Liver (tissue), 8 donors: ENCODE measurements at regions not wholly inside any gene's neighbourhood (a gene's known extent, or its start where the extent isn't known, plus 50 kb on each side); places are given as distances from the start of the nearest gene placed in this dataset.
"Not testable (repeated sequence)": the region's sequence is repeated elsewhere in the genome, so short reads cannot be mapped to it uniquely, and the experiment has no call there.

Source experiments
- DNase-seq: peaks from one replicate; pipeline ENCODE4 v3.0.0-alpha.2; 2017; ENCODE audit warnings: low spot score
- H3K27ac ChIP-seq, 2 donors: one replicate each; pipeline ENCODE4 v1.7.0; 2013; ENCODE audit warnings: inconsistent platforms in 2 of 2, low read length in 2 of 2, control low read depth in 1 of 2, low read depth in 1 of 2, mild to moderate bottlenecking in 1 of 2
- H3K27me3 ChIP-seq, 4 donors: one replicate each; pipeline versions ENCODE4 v1.6.1 to v1.7.0; 2013; ENCODE audit warnings: low read length in 3 of 4, inconsistent platforms in 1 of 4, mild to moderate bottlenecking in 1 of 4, moderate library complexity in 1 of 4; ENCODE audit not compliant: control insufficient read depth in 4 of 4, insufficient read depth in 4 of 4
- H3K36me3 ChIP-seq, 4 donors: one replicate each; pipeline versions ENCODE4 v1.6.1 to v1.7.0; 2013; ENCODE audit warnings: low read length in 3 of 4, mild to moderate bottlenecking in 3 of 4, low read depth in 1 of 4, moderate library complexity in 1 of 4; ENCODE audit not compliant: control insufficient read depth in 4 of 4, insufficient read depth in 3 of 4
- H3K4me1 ChIP-seq, 4 donors: one replicate each; pipeline versions ENCODE4 v1.6.1 to v1.7.0; 2013; ENCODE audit warnings: low read length in 3 of 4, mild to moderate bottlenecking in 3 of 4, moderate library complexity in 1 of 4; ENCODE audit not compliant: control insufficient read depth in 4 of 4, insufficient read depth in 4 of 4
- H3K4me3 ChIP-seq, 3 donors: one replicate each; pipeline versions ENCODE4 v1.6.1 to v1.7.0; 2013; ENCODE audit warnings: low read length in 3 of 3, control low read depth in 1 of 3, low read depth in 1 of 3, mild to moderate bottlenecking in 1 of 3
- H3K9ac ChIP-seq, 2 donors: one replicate each; pipeline ENCODE4 v1.7.0; 2013; ENCODE audit warnings: low read length in 2 of 2, mild to moderate bottlenecking in 2 of 2, moderate library complexity in 2 of 2, control low read depth in 1 of 2, low read depth in 1 of 2
- H3K9me3 ChIP-seq, 4 donors: one replicate each; pipeline versions ENCODE4 v1.6.1 to v1.7.0; 2013; ENCODE audit warnings: low read length in 3 of 4; ENCODE audit not compliant: control insufficient read depth in 4 of 4
- EGR1 ChIP-seq, 2 donors: IDR thresholded peaks; 2 replicates each; pipeline ENCODE4 v1.6.1; 2016 to 2018; ENCODE audit warnings: antibody characterized with exemption in 2 of 2, low read depth in 2 of 2
- FOXA2 ChIP-seq: IDR thresholded peaks from 2 replicates; pipeline ENCODE4 v1.6.1; 2016; ENCODE audit warnings: antibody characterized with exemption
- HNF4A ChIP-seq, 2 donors: conservative IDR thresholded peaks; 2 replicates each; pipeline ENCODE4 v1.6.1; 2016; ENCODE audit warnings: antibody characterized with exemption in 2 of 2, mild to moderate bottlenecking in 2 of 2
- HNF4G ChIP-seq: IDR thresholded peaks from 2 replicates; pipeline ENCODE4 v1.6.1; 2016; ENCODE audit warnings: antibody characterized with exemption
- JUND ChIP-seq, 2 donors: IDR thresholded peaks; 2 replicates each; pipeline ENCODE4 v1.6.1; 2016; ENCODE audit warnings: antibody characterized with exemption in 2 of 2
- NR2F2 ChIP-seq: IDR thresholded peaks from 2 replicates; pipeline ENCODE4 v1.6.1; 2016; ENCODE audit warnings: antibody characterized with exemption
- RAD21 ChIP-seq, 2 donors: IDR thresholded peaks; 2 replicates each; pipeline ENCODE4 v1.6.1; 2016; ENCODE audit warnings: antibody characterized with exemption in 2 of 2, mild to moderate bottlenecking in 2 of 2
- RXRA ChIP-seq, 2 donors: IDR thresholded peaks; 2 replicates each; pipeline ENCODE4 v1.6.1; 2017 to 2018; ENCODE audit warnings: antibody characterized with exemption in 2 of 2, mild to moderate bottlenecking in 1 of 2
- SP1 ChIP-seq: IDR thresholded peaks from 2 replicates; pipeline ENCODE4 v1.6.1; 2018; ENCODE audit warnings: antibody characterized with exemption, mild to moderate bottlenecking
- TAF1 ChIP-seq: conservative IDR thresholded peaks from 2 replicates; pipeline ENCODE4 v1.6.1; 2016; ENCODE audit warnings: antibody characterized with exemption, mild to moderate bottlenecking
- YY1 ChIP-seq: IDR thresholded peaks from 2 replicates; pipeline ENCODE4 v1.6.1; 2016; ENCODE audit warnings: antibody characterized with exemption, mild to moderate bottlenecking
- WGBS: extraction: QIAGEN DNeasy Blood & Tissue Kit; methylation state at CpG from one replicate; pipeline ENCODE4 v1.1.7; 2013; 5-methylcytosine and 5-hydroxymethylcytosine counted together
- TF ChIP-seq, protein P1 (sequence below): fragments of 150-350 bp; IDR thresholded peaks from 2 replicates; pipeline ENCODE4 v1.5.1; 2017; ENCODE audit warnings: improper control_type of control experiment, low read depth, low read length; ENCODE audit not compliant: missing input control
- TF ChIP-seq, protein P2 (sequence below): IDR thresholded peaks from 2 replicates; pipeline ENCODE4 v1.6.1; 2016; ENCODE audit warnings: antibody characterized with exemption
- TF ChIP-seq, protein P3 (sequence below): IDR thresholded peaks from 2 replicates; pipeline ENCODE4 v1.6.1; 2016; ENCODE audit warnings: antibody characterized with exemption
- TF ChIP-seq, protein P4 (sequence below): IDR thresholded peaks from 2 replicates; pipeline ENCODE4 v1.6.1; 2016; ENCODE audit warnings: antibody characterized with exemption, mild to moderate bottlenecking
- TF ChIP-seq, protein P5 (sequence below): IDR thresholded peaks from 2 replicates; pipeline ENCODE4 v1.6.1; 2016; ENCODE audit warnings: antibody characterized with exemption
- donor health status: healthy.
- donor health status: healthy.
- donor health status: healthy.
- donor health status: healthy.
- donor health status: healthy.

DNA sequence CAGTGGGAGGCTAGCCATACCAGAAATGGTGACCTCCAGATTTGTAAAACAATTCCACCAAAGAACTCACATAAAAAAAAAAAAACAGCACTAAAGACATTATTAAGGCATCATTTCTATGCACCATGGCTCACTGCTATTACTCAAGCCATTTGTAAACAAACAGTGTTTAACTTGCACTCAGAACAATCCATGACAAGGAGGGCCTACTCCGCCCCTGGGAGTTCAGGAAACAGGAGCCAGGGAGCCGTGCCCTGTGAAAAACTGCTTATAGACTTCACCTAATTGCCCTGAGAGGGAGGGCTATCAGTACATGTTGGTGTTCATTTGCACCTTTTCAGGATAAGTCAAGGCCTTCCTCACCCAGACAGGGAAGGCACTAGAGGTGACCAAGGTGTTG, 103.2 kb downstream of the ZNF429 start:
- H3K9ac ChIP-seq, result no peak overlapping the region
- no peak for DNase-seq
- H3K4me1 ChIP-seq, result peaks cover 0 to 13% (median 9%) of the 10 kb centered on the region in 4 donors
- no peaks in the 10 kb centered on the region for H3K27me3 ChIP-seq
- H3K27ac ChIP-seq, result no peak overlapping the region
- TF ChIP-seq, protein P1, sequence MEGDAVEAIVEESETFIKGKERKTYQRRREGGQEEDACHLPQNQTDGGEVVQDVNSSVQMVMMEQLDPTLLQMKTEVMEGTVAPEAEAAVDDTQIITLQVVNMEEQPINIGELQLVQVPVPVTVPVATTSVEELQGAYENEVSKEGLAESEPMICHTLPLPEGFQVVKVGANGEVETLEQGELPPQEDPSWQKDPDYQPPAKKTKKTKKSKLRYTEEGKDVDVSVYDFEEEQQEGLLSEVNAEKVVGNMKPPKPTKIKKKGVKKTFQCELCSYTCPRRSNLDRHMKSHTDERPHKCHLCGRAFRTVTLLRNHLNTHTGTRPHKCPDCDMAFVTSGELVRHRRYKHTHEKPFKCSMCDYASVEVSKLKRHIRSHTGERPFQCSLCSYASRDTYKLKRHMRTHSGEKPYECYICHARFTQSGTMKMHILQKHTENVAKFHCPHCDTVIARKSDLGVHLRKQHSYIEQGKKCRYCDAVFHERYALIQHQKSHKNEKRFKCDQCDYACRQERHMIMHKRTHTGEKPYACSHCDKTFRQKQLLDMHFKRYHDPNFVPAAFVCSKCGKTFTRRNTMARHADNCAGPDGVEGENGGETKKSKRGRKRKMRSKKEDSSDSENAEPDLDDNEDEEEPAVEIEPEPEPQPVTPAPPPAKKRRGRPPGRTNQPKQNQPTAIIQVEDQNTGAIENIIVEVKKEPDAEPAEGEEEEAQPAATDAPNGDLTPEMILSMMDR, result no peak
- no peak for TF ChIP-seq JUND (IDR thresholded peaks at IDR 0.05)
- TF ChIP-seq FOXA2, result no peak
- TF ChIP-seq, protein P2, sequence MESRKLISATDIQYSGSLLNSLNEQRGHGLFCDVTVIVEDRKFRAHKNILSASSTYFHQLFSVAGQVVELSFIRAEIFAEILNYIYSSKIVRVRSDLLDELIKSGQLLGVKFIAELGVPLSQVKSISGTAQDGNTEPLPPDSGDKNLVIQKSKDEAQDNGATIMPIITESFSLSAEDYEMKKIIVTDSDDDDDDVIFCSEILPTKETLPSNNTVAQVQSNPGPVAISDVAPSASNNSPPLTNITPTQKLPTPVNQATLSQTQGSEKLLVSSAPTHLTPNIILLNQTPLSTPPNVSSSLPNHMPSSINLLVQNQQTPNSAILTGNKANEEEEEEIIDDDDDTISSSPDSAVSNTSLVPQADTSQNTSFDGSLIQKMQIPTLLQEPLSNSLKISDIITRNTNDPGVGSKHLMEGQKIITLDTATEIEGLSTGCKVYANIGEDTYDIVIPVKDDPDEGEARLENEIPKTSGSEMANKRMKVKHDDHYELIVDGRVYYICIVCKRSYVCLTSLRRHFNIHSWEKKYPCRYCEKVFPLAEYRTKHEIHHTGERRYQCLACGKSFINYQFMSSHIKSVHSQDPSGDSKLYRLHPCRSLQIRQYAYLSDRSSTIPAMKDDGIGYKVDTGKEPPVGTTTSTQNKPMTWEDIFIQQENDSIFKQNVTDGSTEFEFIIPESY, result no peak
- TF ChIP-seq, protein P3, sequence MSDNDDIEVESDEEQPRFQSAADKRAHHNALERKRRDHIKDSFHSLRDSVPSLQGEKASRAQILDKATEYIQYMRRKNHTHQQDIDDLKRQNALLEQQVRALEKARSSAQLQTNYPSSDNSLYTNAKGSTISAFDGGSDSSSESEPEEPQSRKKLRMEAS, result no peak
- TF ChIP-seq EGR1 (IDR thresholded peaks at IDR 0.05; ENCODE audit: low read depth in 2 of 2), result no peak
- no peak for TF ChIP-seq HNF4G
- TF ChIP-seq TAF1, result no peak
- TF ChIP-seq, protein P4, sequence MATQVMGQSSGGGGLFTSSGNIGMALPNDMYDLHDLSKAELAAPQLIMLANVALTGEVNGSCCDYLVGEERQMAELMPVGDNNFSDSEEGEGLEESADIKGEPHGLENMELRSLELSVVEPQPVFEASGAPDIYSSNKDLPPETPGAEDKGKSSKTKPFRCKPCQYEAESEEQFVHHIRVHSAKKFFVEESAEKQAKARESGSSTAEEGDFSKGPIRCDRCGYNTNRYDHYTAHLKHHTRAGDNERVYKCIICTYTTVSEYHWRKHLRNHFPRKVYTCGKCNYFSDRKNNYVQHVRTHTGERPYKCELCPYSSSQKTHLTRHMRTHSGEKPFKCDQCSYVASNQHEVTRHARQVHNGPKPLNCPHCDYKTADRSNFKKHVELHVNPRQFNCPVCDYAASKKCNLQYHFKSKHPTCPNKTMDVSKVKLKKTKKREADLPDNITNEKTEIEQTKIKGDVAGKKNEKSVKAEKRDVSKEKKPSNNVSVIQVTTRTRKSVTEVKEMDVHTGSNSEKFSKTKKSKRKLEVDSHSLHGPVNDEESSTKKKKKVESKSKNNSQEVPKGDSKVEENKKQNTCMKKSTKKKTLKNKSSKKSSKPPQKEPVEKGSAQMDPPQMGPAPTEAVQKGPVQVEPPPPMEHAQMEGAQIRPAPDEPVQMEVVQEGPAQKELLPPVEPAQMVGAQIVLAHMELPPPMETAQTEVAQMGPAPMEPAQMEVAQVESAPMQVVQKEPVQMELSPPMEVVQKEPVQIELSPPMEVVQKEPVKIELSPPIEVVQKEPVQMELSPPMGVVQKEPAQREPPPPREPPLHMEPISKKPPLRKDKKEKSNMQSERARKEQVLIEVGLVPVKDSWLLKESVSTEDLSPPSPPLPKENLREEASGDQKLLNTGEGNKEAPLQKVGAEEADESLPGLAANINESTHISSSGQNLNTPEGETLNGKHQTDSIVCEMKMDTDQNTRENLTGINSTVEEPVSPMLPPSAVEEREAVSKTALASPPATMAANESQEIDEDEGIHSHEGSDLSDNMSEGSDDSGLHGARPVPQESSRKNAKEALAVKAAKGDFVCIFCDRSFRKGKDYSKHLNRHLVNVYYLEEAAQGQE, result no peak
- no peak for TF ChIP-seq RAD21 (IDR thresholded peaks at IDR 0.05)
- TF ChIP-seq, protein P5, sequence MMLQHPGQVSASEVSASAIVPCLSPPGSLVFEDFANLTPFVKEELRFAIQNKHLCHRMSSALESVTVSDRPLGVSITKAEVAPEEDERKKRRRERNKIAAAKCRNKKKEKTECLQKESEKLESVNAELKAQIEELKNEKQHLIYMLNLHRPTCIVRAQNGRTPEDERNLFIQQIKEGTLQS, result no peak
- no peak for TF ChIP-seq SP1
- TF ChIP-seq YY1, result no peak
- no peak overlapping the region for H3K4me3 ChIP-seq
- peaks cover 0 to 2% (median 0%) of the 10 kb centered on the region in 4 donors for H3K9me3 ChIP-seq
- no peaks in the 10 kb centered on the region for H3K36me3 ChIP-seq
- 62% methylated on average over 2 of the region's 2 CpGs for WGBS

DNA sequence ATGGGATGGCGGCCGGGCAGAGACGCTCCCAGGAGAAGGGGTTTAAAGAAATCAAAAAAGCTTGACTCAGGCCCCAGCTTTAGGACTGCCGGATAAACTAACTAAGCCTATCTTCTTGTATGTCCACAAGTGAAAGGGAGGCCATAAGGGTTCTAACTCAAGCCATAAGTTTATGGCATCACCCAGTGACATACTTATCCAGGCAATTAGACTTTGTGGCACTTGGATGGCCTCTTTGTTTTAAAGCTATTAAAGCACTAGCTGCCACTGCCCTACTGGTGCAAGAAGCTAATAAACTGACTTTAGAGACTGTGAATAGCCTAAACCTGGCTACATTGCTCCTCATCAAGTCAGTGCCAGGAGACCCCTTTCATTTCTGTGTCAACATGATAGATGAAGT, 102.0 kb downstream of the ZNF429 start:
- DNase-seq, result no peak
- no peak overlapping the region for H3K4me3 ChIP-seq
- H3K36me3 ChIP-seq, result no peaks in the 10 kb centered on the region
- no peaks in the 10 kb centered on the region for H3K27me3 ChIP-seq
- H3K9me3 ChIP-seq, result peaks cover 0 to 2% (median 0%) of the 10 kb centered on the region in 4 donors
- 64% methylated on average over 4 of the region's 4 CpGs for WGBS
- TF ChIP-seq HNF4A (conservative IDR thresholded peaks at IDR 0.05), result no peak
- no peak for TF ChIP-seq RXRA (IDR thresholded peaks at IDR 0.05)
- no peak for TF ChIP-seq NR2F2
- TF ChIP-seq, protein P3, result no peak
- TF ChIP-seq, protein P2, result no peak
- H3K9ac ChIP-seq, result no peak overlapping the region
- H3K27ac ChIP-seq, result no peak overlapping the region
- H3K4me1 ChIP-seq, result peaks cover 0 to 13% (median 9%) of the 10 kb centered on the region in 4 donors

DNA sequence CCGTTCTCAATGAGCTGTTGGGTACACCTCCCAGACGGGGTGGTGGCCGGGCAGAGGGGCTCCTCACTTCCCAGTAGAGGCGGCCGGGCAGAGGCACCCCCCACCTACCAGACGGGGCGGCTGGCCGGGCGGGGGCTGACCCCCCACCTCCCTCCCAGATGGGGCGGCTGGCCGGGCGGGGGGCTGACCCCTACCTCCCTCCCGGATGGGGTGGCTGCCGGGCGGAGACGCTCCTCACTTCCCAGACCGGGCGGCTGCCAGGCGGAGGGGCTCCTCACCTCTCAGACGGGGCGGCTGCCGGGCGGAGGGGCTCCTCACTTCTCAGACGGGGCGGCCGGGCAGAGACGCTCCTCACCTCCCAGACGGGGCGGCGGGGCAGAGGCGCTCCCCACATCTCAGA, 101.6 kb downstream of the ZNF429 start:
- not testable (repeated sequence) for H3K9me3 ChIP-seq, H3K9ac ChIP-seq, DNase-seq, H3K27me3 ChIP-seq, H3K27ac ChIP-seq, H3K4me3 ChIP-seq, H3K36me3 ChIP-seq
- WGBS, result 87% methylated on average over 26 of the region's 31 CpGs
- H3K4me1 ChIP-seq, result peaks cover 0 to 13% (median 9%) of the 10 kb centered on the region in 4 donors
